Astrocyte (in vitro differentiated cells and primary cell): ENCODE measurements at regions not wholly inside any gene's neighbourhood (a gene's known extent, or its start where the extent isn't known, plus 50 kb on each side); places are given as distances from the start of the nearest gene placed in this dataset.

Experiments
- DNase-seq: peaks from one replicate; pipeline ENCODE4 v3.0.0-alpha.2; 2010; ENCODE audit warnings: low read depth
- FAIRE-seq: peaks from 2 replicates; lab custom pipeline; 2011; peaks lifted over from hg19 to GRCh38; lab: Jason Lieb, UNC
- H2AFZ ChIP-seq: 2 replicates; pipeline ENCODE4 v1.6.0; 2012; ENCODE audit warnings: low read depth, low read length, inconsistent platforms
- H3K27ac ChIP-seq: 2 replicates; pipeline ENCODE4 v1.5.1; 2011; ENCODE audit warnings: low read depth, low read length, inconsistent platforms
- H3K27me3 ChIP-seq: 2 replicates; pipeline ENCODE4 v1.6.0; 2011; ENCODE audit warnings: low read length, inconsistent platforms; ENCODE audit not compliant: insufficient read depth
- H3K36me3 ChIP-seq: 2 replicates; pipeline ENCODE4 v1.5.1; 2011; ENCODE audit warnings: low read length, inconsistent platforms; ENCODE audit not compliant: insufficient read depth
- H3K4me1 ChIP-seq: 2 replicates; pipeline ENCODE4 v1.5.1; 2011; ENCODE audit warnings: low read length, inconsistent platforms; ENCODE audit not compliant: insufficient read depth
- H3K4me2 ChIP-seq: 2 replicates; pipeline ENCODE4 v1.6.0; 2012; ENCODE audit warnings: low read length, inconsistent platforms
- H3K4me3 ChIP-seq: 2 replicates; pipeline ENCODE4 v1.5.1; 2011; ENCODE audit warnings: low read depth, mild to moderate bottlenecking, low read length, inconsistent platforms; ENCODE audit not compliant: insufficient read depth
- H3K79me2 ChIP-seq: 2 replicates; pipeline ENCODE4 v1.6.0; 2012; ENCODE audit warnings: mild to moderate bottlenecking, low read length, inconsistent platforms; ENCODE audit not compliant: insufficient read depth
- H3K9ac ChIP-seq: 2 replicates; pipeline ENCODE4 v1.6.0; 2012; ENCODE audit warnings: mild to moderate bottlenecking, low read length, inconsistent platforms
- H3K9me3 ChIP-seq: 2 replicates; pipeline ENCODE4 v1.5.1; 2012; ENCODE audit warnings: low read depth, mild to moderate bottlenecking, low read length, inconsistent platforms; ENCODE audit not compliant: insufficient read depth
- H4K20me1 ChIP-seq: 2 replicates; pipeline ENCODE4 v1.6.0; 2012; ENCODE audit warnings: low read length, inconsistent platforms; ENCODE audit not compliant: insufficient read depth
- H3K27ac Mint-ChIP-seq: one replicate; pipeline ENCODE4 v1.8.0; 2021; ENCODE audit warnings: mild to moderate bottlenecking, mixed read lengths; ENCODE audit not compliant: unreplicated experiment
- H3K27me3 Mint-ChIP-seq: one replicate; pipeline ENCODE4 v1.8.0; 2021; ENCODE audit warnings: low read depth, mixed read lengths; ENCODE audit not compliant: unreplicated experiment
- H3K36me3 Mint-ChIP-seq: one replicate; pipeline ENCODE4 v1.8.0; 2021; ENCODE audit warnings: low read depth, mixed read lengths; ENCODE audit not compliant: unreplicated experiment
- H3K4me1 Mint-ChIP-seq: one replicate; pipeline ENCODE4 v1.8.0; 2021; ENCODE audit warnings: low read depth, mixed read lengths; ENCODE audit not compliant: unreplicated experiment
- H3K4me3 Mint-ChIP-seq: one replicate; pipeline ENCODE4 v1.8.0; 2021; ENCODE audit warnings: mild to moderate bottlenecking, moderate library complexity, mixed read lengths; ENCODE audit not compliant: unreplicated experiment
- H3K9me3 Mint-ChIP-seq: one replicate; pipeline ENCODE4 v1.8.0; 2021; ENCODE audit warnings: mild to moderate bottlenecking, mixed read lengths; ENCODE audit not compliant: unreplicated experiment
- EZH2 ChIP-seq: IDR thresholded peaks from 2 replicates; pipeline ENCODE4 v1.6.1; 2012; ENCODE audit warnings: mild to moderate bottlenecking, low read length, inconsistent platforms; ENCODE audit not compliant: insufficient read depth
- TF ChIP-seq, protein P1 (sequence below): IDR thresholded peaks from 2 replicates; pipeline ENCODE4 v1.5.1; 2011; ENCODE audit warnings: low read depth, mild to moderate bottlenecking, inconsistent platforms, low read length, moderate library complexity; ENCODE audit not compliant: insufficient read depth

- H3K4me3 Mint-ChIP-seq, result no peak overlapping the region
- TF ChIP-seq, protein P1, sequence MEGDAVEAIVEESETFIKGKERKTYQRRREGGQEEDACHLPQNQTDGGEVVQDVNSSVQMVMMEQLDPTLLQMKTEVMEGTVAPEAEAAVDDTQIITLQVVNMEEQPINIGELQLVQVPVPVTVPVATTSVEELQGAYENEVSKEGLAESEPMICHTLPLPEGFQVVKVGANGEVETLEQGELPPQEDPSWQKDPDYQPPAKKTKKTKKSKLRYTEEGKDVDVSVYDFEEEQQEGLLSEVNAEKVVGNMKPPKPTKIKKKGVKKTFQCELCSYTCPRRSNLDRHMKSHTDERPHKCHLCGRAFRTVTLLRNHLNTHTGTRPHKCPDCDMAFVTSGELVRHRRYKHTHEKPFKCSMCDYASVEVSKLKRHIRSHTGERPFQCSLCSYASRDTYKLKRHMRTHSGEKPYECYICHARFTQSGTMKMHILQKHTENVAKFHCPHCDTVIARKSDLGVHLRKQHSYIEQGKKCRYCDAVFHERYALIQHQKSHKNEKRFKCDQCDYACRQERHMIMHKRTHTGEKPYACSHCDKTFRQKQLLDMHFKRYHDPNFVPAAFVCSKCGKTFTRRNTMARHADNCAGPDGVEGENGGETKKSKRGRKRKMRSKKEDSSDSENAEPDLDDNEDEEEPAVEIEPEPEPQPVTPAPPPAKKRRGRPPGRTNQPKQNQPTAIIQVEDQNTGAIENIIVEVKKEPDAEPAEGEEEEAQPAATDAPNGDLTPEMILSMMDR, result no peak
- TF ChIP-seq EZH2, result no peak
- H3K4me3 ChIP-seq, result no peak overlapping the region
- H3K79me2 ChIP-seq, result no peaks in the 10 kb centered on the region
- no peaks in the 10 kb centered on the region for H3K27me3 Mint-ChIP-seq
- no peak overlapping the region for H3K9ac ChIP-seq
- H3K27ac Mint-ChIP-seq, result no peak overlapping the region
- no peaks in the 10 kb centered on the region for H3K36me3 Mint-ChIP-seq
- no peak overlapping the region for H2AFZ ChIP-seq
- no peaks in the 10 kb centered on the region for H3K9me3 ChIP-seq
- no peaks in the 10 kb centered on the region for H3K4me1 ChIP-seq
- H3K4me1 Mint-ChIP-seq, result no peaks in the 10 kb centered on the region
- FAIRE-seq, result no peak
- H4K20me1 ChIP-seq, result no peaks in the 10 kb centered on the region
- no peaks in the 10 kb centered on the region for H3K27me3 ChIP-seq
- no peak overlapping the region for H3K4me2 ChIP-seq
- no peak overlapping the region for H3K27ac ChIP-seq
- no peak for DNase-seq
- H3K9me3 Mint-ChIP-seq, result peaks cover 7% of the 10 kb centered on the region
- no peaks in the 10 kb centered on the region for H3K36me3 ChIP-seq
Measured at GRCh38 chr7:106370542-106370941, 85.8 kb upstream of the NAMPT start.

GRCh38 chr7:106369816-106370215 lies 85.0 kb upstream of the NAMPT start:
- Histone ChIP-seq H3K4me3 (no peak overlapping the region), H3K27me3 (no peaks in the 10 kb centered on the region), H3K4me2 (no peak overlapping the region), H3K36me3 (no peaks in the 10 kb centered on the region), H3K79me2 (no peaks in the 10 kb centered on the region), H3K4me1 (no peaks in the 10 kb centered on the region), H4K20me1 (no peaks in the 10 kb centered on the region), H3K27ac (no peak overlapping the region), H3K9ac (no peak overlapping the region), H3K9me3 (no peaks in the 10 kb centered on the region), H2AFZ (no peak overlapping the region)
- Mint-ChIP-seq H3K9me3 (peaks cover 7% of the 10 kb centered on the region), H3K27me3 (no peaks in the 10 kb centered on the region), H3K27ac (no peak overlapping the region), H3K4me1 (no peaks in the 10 kb centered on the region), H3K4me3 (no peak overlapping the region), H3K36me3 (no peaks in the 10 kb centered on the region)
- TF ChIP-seq EZH2, result no peak
- TF ChIP-seq, protein P1, result no peak
- DNase-seq (no peak), FAIRE-seq (no peak)

DNA sequence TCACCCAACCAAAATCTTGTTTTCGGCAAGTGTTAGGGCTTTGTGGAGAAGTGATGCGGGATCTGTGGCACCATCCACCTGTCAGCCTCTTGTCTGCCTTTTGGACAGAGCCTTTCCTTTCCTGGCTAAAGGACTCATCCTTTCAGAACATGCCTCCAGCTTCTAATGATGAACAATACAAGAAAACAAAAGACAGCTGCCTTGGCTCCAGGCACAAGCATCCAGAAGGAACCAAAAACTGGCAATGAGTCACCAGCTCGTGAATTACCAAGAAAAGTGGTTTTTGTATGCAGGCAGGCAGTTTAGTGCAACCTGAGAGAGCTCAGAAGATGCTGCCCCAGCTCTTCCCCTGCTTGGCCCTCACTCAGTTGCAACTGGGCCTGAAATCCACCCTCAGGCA lies 84.6 kb upstream of the NAMPT start:
- H3K4me3 ChIP-seq, result no peak overlapping the region
- Mint-ChIP-seq H3K4me1 (no peaks in the 10 kb centered on the region), H3K36me3 (no peaks in the 10 kb centered on the region), H3K4me3 (no peak overlapping the region), H3K27ac (no peak overlapping the region), H3K27me3 (no peaks in the 10 kb centered on the region), H3K9me3 (peaks cover 7% of the 10 kb centered on the region)
- no peaks in the 10 kb centered on the region for H3K36me3 ChIP-seq
- H3K4me1 ChIP-seq, result no peaks in the 10 kb centered on the region
- H3K9ac ChIP-seq, result no peak overlapping the region
- H2AFZ ChIP-seq, result no peak overlapping the region
- H3K9me3 ChIP-seq, result no peaks in the 10 kb centered on the region
- H3K27me3 ChIP-seq, result no peaks in the 10 kb centered on the region
- H4K20me1 ChIP-seq, result no peaks in the 10 kb centered on the region
- no peak for TF ChIP-seq EZH2
- TF ChIP-seq, protein P1, result no peak
- no peak overlapping the region for H3K27ac ChIP-seq
- DNase-seq (peak; percentile 74), FAIRE-seq (no peak)
- no peak overlapping the region for H3K4me2 ChIP-seq
- no peaks in the 10 kb centered on the region for H3K79me2 ChIP-seq
